DND-41 (cell line): ENCODE measurements at regions not wholly inside any gene's neighbourhood (a gene's known extent, or its start where the extent isn't known, plus 50 kb on each side); places are given as distances from the start of the nearest gene placed in this dataset.

Experiments
- ATAC-seq: fragments of 200-7000 bp; cut with Tn5 transposase; 3 replicates; pipeline ENCODE4 v1.9.1; 2021; ENCODE audit warnings: low read depth; ENCODE audit not compliant: insufficient read depth
- DNase-seq: peaks from one replicate; pipeline ENCODE4 v3.0.0-alpha.2; 2020
- H2AFZ ChIP-seq: 2 replicates; pipeline ENCODE4 v1.6.0; 2012; ENCODE audit warnings: low read depth, low read length
- H3K27ac ChIP-seq: 2 replicates; pipeline ENCODE4 v1.5.1; 2012; ENCODE audit warnings: low read length, inconsistent platforms
- H3K27me3 ChIP-seq: fragments of 200-600 bp; sonication (generic); 2 replicates; pipeline ENCODE4 v1.6.0; 2012; ENCODE audit warnings: low read length, mild to moderate bottlenecking, inconsistent platforms; ENCODE audit not compliant: insufficient read depth, poor library complexity
- H3K36me3 ChIP-seq: 2 replicates; pipeline ENCODE4 v1.5.1; 2012; ENCODE audit warnings: low read length, inconsistent platforms; ENCODE audit not compliant: insufficient read depth
- H3K4me1 ChIP-seq: 2 replicates; pipeline ENCODE4 v1.5.1; 2012; ENCODE audit warnings: mild to moderate bottlenecking, low read length; ENCODE audit not compliant: insufficient read depth
- H3K4me2 ChIP-seq: 2 replicates; pipeline ENCODE4 v1.6.0; 2012; ENCODE audit warnings: mild to moderate bottlenecking, moderate library complexity, low read length, inconsistent platforms; ENCODE audit not compliant: insufficient read depth
- H3K4me3 ChIP-seq, 2 experiments: fragments of 200-600 bp in 1 of 2; shearing (Covaris generic) in 1 of 2; 2 replicates each; pipeline ENCODE4 v1.5.1; 2012 to 2016; ENCODE audit warnings: inconsistent platforms in 2 of 2, low read length in 2 of 2, mild to moderate bottlenecking in 2 of 2, low read depth in 1 of 2, moderate library complexity in 1 of 2
- H3K79me2 ChIP-seq: 2 replicates; pipeline ENCODE4 v1.6.0; 2012; ENCODE audit warnings: low read length, inconsistent platforms; ENCODE audit not compliant: insufficient read depth
- H3K9ac ChIP-seq: 2 replicates; pipeline ENCODE4 v1.6.0; 2012; ENCODE audit warnings: low read depth, mild to moderate bottlenecking, inconsistent platforms, low read length, moderate library complexity
- H3K9me3 ChIP-seq: 2 replicates; pipeline ENCODE4 v1.5.1; 2012; ENCODE audit warnings: low read length, moderate library complexity, mild to moderate bottlenecking, inconsistent platforms; ENCODE audit not compliant: insufficient read depth, severe bottlenecking
- H4K20me1 ChIP-seq: 2 replicates; pipeline ENCODE4 v1.6.0; 2012; ENCODE audit warnings: low read length; ENCODE audit not compliant: insufficient read depth
- EZH2 ChIP-seq: IDR thresholded peaks from 3 replicates; pipeline ENCODE4 v1.6.1; 2012; ENCODE audit warnings: borderline replicate concordance, low read depth, mild to moderate bottlenecking, moderate library complexity, low read length, inconsistent platforms; ENCODE audit not compliant: severe bottlenecking
- TF ChIP-seq, protein P1 (sequence below): IDR thresholded peaks from 2 replicates; pipeline ENCODE4 v1.5.1; 2012; ENCODE audit warnings: borderline replicate concordance, low read length, moderate library complexity, mild to moderate bottlenecking; ENCODE audit not compliant: poor library complexity, severe bottlenecking; ENCODE audit errors: extremely low read depth

DNA sequence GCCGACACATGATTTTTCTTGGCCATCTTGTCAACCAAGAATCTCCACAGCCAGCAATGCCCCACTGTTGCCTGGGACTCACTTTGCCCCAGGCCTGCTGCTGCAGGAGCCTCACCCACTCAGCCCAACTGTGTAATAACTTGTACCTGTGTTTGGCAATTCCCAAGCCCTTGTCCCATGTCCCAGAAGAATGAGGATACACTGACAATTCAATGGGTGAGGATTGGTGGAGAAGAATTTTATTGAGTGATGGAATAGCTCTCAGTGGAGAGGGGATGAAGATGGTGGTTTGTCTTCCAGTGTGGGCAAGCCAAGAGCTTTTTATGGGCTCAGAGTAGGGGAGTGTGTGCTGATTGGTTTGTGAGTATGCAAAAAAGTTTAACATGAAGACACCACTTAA is 861.9 kb downstream of the TFAP2A start:
- no peak overlapping the region for H3K27ac ChIP-seq
- TF ChIP-seq, protein P1, sequence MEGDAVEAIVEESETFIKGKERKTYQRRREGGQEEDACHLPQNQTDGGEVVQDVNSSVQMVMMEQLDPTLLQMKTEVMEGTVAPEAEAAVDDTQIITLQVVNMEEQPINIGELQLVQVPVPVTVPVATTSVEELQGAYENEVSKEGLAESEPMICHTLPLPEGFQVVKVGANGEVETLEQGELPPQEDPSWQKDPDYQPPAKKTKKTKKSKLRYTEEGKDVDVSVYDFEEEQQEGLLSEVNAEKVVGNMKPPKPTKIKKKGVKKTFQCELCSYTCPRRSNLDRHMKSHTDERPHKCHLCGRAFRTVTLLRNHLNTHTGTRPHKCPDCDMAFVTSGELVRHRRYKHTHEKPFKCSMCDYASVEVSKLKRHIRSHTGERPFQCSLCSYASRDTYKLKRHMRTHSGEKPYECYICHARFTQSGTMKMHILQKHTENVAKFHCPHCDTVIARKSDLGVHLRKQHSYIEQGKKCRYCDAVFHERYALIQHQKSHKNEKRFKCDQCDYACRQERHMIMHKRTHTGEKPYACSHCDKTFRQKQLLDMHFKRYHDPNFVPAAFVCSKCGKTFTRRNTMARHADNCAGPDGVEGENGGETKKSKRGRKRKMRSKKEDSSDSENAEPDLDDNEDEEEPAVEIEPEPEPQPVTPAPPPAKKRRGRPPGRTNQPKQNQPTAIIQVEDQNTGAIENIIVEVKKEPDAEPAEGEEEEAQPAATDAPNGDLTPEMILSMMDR: no peak
- TF ChIP-seq EZH2: no peak
- no peak overlapping the region for H2AFZ ChIP-seq
- peaks cover 10% of the 10 kb centered on the region for H3K9me3 ChIP-seq
- H3K4me3 ChIP-seq: no peak overlapping the region
- H3K9ac ChIP-seq: no peak overlapping the region
- DNase-seq: no peak
- H3K4me2 ChIP-seq: no peak overlapping the region
- H3K79me2 ChIP-seq: no peaks in the 10 kb centered on the region
- H3K36me3 ChIP-seq: no peaks in the 10 kb centered on the region
- no peaks in the 10 kb centered on the region for H4K20me1 ChIP-seq
- H3K27me3 ChIP-seq: no peaks in the 10 kb centered on the region
- ATAC-seq: no peak
- no peaks in the 10 kb centered on the region for H3K4me1 ChIP-seq

GRCh38 chr6:9543649-9544048 is 871.2 kb downstream of the TFAP2A start:
- Histone ChIP-seq H3K4me1 (no peaks in the 10 kb centered on the region), H3K4me3 (no peak overlapping the region), H3K4me2 (no peak overlapping the region), H3K27ac (no peak overlapping the region), H3K79me2 (no peaks in the 10 kb centered on the region), H3K9me3 (no peaks in the 10 kb centered on the region), H3K9ac (no peak overlapping the region), H4K20me1 (no peaks in the 10 kb centered on the region), H2AFZ (no peak overlapping the region), H3K36me3 (no peaks in the 10 kb centered on the region), H3K27me3 (no peaks in the 10 kb centered on the region)
- DNase-seq: no peak
- no peak for ATAC-seq
- no peak for TF ChIP-seq EZH2
- TF ChIP-seq, protein P1: no peak

GRCh38 chr6:9540534-9541126 is 874.2 kb downstream of the TFAP2A start:
- Histone ChIP-seq H3K27me3 (no peaks in the 10 kb centered on the region), H3K4me1 (no peaks in the 10 kb centered on the region), H3K4me3 (no peak overlapping the region), H3K79me2 (no peaks in the 10 kb centered on the region), H3K9ac (no peak overlapping the region), H3K36me3 (no peaks in the 10 kb centered on the region), H3K9me3 (no peaks in the 10 kb centered on the region), H4K20me1 (no peaks in the 10 kb centered on the region), H3K27ac (no peak overlapping the region), H3K4me2 (no peak overlapping the region), H2AFZ (no peak overlapping the region)
- TF ChIP-seq, protein P1: peak; percentile 74
- no peak for TF ChIP-seq EZH2
- ATAC-seq (no peak), DNase-seq (peak; percentile 11)
